ENCODE measurements at regions not wholly inside any gene's neighbourhood (a gene's known extent, or its start where the extent isn't known, plus 50 kb on each side); places are given as distances from the start of the nearest gene placed in this dataset.

DNA sequence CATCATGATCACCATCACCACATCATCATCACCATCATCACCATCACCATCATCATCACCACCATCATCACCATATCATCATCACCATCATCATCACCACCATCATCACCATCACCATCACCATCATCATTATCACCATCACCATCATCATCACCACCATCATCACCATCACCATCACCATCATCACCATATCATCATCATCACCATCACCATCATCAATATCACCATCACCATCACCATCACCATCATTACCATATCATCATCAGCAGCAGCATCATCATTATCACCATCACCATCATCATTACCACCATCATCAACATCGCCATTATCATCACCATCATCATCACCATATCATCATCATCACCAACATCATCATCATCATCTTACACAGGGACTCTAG is 351.1 kb downstream of the MIAT start:
- DNase-seq (ENCODE audit: low read depth) = no peak

DNA sequence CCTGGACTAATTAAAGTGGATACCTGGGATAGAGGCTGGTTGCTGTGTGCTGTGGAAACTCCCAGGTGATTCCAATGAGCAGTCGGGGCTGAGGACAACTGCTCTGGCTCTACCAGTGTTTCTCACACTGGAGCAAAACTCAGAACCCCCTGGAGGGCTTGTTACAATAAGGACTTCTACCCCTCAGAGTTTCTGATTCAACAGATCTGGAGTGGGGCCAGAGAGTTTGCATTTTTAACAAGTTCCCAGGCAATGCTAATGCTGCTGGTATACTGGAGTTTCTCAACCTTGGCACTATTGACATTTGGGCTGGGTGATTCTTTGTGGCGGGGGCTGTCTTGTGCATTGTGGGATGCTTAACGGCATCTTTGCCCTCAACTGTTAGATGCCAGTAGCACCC is 353.7 kb downstream of the MIAT start:
- no peak for DNase-seq (ENCODE audit: low read depth)

DNA sequence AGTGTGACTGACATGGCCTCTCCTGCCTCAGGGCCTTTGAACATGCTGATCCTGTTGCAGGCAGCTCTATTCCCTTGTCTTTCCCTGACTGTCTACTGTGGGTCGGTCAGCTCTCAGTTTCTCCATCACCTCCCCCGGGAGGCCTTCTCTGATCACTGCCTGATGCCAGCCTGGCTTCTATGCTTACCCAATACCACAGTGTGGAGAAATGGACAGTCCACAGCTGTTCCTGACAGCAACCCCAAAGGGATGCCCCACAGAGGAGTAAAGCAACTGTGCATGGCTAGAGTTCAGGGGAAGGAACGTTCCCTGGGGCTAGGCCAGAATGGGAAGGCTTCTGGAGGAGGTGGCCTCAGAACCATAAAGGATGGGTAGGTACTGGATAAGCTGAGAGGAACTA is 354.3 kb downstream of the MIAT start:
- no peak for DNase-seq (ENCODE audit: low read depth)

DNA sequence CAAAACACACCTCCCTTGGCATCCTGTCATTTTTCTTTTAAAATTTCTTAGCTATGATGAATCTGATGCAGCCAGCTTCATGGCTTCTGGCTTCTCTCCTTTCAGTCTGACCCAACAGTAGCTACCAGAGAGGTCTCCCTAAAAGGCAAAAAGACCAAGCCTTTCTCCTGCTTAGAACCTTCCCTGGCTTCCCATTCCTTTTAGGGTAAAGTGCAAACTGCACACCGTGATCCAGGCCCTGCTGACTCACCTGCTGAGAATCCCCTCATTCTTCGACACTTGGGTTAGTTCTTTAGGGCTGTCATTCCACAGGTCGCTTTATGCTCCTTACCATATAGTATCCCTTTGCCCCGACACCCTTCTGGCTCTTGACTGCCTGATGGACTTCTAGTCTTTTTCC is 362.4 kb downstream of the MIAT start:
- DNase-seq (ENCODE audit: low read depth) = no peak

DNA sequence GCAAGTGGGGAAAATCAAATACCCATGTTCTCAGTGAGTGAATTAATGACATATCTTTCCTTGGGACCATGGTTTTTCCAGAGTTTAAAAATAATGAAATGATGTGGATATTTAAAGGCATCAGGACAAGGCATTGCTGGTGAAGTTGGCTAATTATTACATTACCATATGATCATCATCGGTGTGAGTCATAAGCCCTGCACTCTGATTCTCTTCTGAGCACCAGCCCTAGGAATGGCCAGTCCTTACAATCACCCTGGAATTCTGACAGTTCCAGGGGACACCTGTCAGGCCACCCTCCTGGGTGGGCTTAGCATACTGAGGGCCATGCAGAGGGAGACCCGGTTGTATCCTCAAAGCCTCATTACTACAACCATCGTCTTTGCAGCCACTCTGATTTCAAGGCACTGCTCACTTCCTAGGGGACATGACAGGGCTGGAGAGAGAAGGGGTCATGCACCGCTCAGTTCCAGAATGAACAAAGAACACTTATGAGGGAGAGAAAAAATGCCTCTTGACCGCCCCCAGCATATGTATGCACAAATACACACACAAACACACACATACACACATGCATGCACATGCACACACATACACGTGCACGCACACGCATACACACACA is 365.0 kb downstream of the MIAT start:
- no peak for DNase-seq (ENCODE audit: low read depth)

DNA sequence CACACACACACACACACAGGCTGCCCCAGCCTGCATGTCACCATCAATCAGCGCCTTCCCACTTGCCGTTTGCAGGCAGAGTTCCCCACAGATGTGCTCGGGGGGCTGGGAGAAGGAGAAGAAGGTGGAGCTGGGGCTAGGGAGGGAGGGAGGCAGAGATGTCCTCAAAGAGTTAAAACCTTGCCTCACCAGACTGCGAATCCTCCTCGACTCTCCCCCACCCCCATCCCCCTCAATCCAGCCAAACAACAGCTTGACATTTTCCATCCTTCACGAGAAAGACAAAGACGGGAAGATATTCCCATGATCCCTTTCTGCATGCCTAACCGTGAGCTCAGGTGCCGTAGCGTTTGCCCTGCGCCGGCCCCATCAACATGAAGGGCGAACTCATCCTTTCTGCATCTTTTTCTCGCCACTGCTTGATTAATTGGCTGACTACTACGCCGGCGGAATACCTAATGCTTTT is 365.5 kb downstream of the MIAT start:
- no peak for DNase-seq (ENCODE audit: low read depth)

DNA sequence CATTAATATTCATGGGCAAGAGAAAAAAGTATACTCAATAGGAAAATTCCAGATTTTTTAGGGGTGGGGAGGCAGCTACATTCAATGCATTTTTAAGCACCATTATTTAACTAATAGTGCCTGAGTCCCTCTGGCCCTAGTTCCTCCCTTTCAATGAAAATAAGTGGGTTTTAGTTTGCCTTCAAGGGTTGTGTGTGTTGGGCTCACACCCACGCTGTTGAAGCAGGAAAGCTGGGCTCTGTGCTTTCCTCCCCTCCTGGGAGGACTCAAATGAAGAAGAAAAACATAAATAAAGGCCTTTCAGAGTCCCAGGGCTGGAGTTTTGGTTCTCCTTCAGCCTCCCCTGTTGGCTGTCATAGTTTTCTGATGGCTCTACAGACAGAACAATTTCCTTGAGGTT is 366.2 kb downstream of the MIAT start:
- no peak for DNase-seq (ENCODE audit: low read depth)

DNA sequence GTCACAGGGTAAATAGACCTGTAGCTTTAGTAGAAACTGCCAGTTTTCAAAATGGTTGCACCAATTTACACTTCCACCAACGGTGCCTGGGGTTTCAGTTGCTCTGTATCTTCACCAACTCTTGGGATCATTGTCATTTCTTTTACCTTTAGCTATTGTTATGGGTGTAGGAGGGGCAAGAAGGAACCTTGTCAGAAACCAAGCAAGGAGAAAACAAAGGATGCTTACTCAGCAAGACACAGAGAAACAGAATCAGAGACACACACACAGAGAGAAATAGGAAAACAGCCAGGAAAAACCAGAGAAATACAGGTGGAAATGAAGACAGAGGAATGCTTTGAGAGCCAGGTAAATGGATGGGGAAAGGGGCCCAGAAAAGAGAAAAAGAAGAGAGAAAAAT is 367.6 kb downstream of the MIAT start:
- DNase-seq (ENCODE audit: low read depth) = no peak

DNA sequence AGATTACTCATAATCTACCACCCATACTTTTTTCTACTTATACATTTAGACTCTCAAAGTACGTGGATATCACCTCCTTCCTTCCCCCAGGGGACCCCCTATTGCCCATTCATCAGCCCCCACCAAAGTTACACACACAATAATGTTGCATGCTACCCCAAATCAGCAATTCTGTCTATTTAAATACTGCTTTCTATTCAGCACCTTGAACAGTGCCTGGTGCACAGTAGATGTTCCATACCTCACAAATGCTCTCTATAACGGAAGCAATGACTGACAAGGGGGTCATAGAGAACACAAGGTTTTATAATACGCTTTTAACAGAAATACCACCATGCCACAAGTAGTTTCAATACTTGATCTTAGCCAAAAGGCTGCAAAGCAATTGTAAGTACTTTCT is 370.7 kb downstream of the MIAT start:
- no peak for DNase-seq (ENCODE audit: low read depth)

DNA sequence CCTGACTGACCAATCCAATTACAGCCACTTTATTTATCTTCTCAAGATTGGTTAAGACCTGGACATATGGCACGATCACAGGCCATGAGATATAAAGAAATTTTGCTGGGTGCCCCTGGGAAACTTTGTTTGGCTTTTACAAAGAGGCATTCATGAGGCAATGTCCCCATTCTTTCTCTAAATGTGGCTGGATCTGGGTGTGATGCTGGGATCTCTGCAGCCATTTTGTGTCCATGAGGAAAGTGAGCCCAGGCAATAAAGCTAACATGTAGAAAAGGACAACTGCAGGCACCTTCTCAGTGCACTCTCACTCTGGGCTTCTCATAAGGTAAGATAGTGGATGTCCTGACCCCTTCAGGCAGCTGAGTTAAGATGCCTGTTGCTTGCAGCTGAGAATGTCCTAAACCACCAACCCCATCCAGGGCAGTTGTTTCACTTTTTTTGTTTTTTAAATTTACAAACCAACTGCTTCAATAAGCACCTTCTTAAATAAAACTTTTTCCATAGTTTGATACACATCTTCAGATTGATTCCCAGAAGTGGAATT is 372.3 kb downstream of the MIAT start:
- DNase-seq (ENCODE audit: low read depth) = no peak

DNA sequence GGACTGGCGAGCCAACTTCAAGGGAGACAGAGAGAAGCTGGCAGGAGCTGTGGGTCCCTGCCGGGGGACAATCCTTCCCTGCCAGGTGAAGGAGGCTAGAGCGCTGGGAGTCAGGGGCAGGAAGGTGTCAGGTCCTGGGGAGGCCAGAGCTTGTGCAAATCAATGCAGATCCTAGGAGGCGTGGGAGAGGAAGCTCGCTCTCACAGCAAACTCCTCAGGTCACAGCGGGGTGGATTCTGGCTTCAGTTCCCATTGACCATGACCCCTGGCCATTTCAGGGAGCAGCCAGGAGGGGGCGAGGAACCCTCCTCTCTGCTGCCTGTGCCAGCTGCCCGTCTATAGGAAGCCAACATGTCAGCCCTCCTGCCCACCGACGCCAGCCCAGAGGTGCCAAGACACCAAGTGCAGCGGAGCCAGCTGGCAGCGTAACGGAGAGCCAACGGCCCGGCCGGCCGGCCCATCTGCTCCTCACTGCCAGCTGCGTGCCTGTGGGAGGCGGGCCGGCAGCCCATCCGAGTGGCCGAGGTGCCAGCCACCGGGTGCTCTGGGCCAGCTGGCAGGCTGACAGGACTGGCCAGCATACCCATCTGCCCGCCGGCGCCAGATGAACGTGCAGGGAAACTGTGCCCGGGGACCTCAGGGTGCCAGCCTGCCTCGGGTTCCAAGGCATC is 374.8 kb downstream of the MIAT start:
- DNase-seq (ENCODE audit: low read depth) = no peak

DNA sequence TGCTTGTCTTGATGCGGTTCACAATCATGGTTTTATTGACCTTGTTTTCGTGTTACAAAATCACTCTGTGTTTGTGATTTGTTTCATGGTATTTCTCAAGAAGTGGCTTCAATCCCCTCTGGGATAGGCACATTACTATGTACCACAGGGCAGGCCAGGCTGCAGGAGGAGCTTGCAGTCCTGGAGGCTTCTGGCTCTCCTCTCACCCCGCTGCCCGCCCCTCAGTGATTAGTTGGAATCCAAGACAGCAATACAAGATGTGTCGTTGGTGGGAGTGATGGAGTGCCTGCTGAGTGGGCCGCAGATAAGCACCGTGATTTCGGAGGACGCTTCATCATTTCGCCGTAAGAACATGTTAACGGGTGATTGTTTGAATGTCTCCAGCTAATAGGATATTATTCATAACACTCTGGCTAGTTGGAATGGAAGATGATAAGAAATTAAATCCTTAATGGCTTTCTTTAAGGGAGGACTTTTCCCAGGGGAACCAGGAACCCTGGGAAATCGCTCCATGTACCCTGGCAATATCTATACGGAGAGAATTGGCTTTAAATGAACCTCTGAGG is 384.4 kb downstream of the MIAT start:
- DNase-seq (ENCODE audit: low read depth) = no peak

DNA sequence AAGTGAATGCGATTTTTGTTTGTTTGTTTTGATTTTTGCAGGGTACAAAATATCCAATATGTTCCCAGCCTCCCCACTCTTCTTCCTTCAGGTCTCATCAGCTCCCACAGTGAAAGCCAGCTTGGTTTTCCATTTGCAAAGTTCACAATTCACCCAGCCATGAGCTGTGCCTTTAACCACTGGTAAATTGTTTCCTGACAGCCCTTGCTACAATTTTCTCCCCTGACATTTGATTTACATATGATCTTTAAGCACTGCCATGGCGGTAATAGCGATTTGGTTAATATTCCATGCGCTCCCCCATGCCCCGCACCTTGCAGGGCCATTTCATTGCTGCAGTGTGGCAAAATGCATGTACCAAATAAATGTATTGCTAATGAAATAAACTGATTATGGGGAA is 385.9 kb downstream of the MIAT start:
- no peak for DNase-seq (ENCODE audit: low read depth)

DNA sequence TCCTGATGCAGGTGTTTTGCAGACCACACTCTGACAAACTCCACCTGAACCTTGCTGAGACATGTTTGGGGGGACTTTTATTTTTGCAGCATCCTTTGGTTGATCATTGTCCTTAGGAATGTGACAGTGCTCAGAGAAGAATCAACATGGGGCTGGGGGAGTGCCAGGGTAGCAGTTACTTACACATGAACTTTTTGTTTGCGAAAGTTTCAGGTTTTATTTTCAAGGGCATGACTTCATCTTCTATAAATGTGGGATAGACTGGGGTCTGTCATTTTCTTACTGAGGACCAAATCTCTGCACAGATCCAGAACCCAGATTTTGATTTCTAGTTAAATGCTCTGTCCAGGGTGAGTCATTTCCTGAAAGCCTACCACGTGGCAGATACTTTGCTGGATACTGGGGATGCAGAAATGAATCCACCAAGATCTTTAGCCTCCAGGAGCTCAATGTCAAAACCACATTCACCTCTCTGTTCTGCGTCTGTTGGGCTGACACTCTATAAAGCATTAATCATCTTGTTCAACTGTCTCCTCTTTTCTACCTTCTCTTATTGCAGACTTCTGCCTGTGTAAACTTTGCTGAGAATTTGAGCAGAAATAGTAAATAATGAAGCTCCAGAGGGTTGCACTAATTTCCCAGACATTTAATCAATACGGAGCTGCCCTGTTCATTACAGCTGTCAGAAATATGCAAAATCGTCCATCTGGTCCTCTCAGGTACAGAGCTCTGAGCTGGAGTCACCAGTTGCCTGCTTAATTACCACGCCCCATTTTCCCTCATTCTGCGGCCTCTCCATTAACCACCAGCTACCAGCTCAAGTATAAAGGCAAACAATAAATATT is 387.9 kb downstream of the MIAT start:
- DNase-seq (ENCODE audit: low read depth) = no peak

DNA sequence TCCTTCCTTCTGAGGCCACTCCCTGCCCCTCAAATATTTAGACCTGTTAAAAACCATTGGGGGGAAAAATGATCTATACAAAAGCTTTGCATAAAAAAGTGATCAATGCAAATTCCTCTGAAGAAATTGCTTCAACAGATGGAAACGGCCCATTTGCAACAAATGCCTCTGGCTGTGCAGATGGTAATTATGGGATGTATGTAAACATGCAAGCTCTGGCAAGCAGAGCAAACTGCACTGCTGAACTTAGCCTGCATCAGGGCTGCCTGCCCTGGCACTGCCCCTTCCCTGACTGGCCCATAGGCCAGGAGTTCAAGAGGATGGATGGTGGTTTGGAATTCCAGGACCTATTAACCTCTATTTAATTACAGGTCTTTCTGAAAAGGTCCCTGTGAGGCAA is 388.7 kb downstream of the MIAT start:
- no peak for DNase-seq (ENCODE audit: low read depth)

DNA sequence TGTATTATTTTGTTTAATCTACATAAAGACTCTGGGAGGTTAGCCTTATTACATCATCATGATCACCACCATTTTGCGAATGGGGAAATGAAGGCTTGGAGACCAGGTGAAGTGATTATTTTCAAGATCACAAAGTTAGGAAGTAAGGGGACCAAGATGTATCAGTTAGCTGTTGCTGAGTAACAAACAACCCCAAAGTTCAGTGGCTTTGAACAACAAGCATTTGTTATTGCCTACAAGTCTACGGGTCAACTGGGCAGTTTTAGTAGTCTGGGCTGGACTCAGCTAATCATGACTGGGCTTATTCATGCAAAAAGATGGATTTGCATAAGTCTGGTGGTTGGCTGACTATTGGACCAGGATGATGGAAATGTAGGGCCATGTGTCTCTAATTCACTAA is 389.2 kb downstream of the MIAT start:
- DNase-seq (ENCODE audit: low read depth) = no peak

DNA sequence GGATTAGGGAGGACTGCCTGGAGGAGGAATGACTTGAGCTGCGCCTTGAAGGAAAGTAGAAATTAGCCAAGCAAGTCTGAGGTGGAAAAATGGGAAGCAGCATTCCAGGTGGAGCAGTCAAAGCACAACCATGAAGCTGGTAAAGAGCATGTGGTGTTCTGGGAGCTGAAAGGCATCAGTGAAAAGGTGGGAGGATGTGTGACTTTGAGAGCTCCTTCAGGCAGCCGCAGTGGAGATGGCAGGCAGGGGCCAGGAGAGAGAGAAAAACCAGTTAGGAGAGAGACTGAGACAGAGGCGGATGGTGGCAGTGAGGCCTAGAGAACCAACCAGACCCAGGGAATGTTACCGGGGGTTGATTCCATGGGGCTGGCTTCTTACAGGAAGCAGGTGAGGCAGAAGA is 393.4 kb downstream of the MIAT start:
- no peak for DNase-seq (ENCODE audit: low read depth)

DNA sequence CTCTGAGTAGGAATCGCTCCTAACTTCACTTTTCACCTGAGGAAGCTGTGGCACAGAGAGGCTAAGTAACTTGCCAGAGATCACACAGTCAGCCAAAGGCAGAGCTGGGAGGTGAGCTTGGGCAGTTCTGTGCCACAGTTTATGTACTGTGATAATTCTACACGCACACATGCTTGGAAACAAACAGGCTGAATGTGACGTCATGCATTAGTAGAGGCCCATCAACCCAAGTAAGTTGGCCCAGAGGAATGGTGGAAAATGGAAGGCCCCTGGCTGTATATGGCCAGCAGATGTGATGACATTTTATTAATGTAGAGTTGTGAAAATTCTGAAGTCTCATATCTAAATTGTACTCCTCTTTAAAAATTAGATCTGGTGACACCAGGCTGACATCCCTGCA is 394.0 kb downstream of the MIAT start:
- DNase-seq (ENCODE audit: low read depth) = no peak

DNA sequence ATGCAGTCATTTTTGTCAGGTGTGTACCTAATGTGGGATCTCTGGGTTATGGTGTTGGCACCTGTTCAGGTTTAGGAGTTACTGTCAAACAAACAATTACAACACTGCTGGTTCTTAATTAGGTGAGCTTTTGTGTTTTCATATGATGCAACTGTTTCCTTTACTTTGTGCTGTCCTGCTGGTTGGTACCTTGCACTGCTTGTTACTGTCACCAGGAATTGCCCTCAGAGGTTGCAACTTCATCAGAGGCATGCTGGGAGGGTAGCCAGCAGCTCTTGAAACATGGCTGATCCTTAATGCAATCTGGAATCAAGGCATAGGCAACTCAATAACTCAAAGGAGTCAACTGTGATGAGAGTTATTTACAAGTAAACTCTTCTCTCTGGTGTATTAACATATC is 400.3 kb downstream of the MIAT start:
- no peak for DNase-seq (ENCODE audit: low read depth)

DNA sequence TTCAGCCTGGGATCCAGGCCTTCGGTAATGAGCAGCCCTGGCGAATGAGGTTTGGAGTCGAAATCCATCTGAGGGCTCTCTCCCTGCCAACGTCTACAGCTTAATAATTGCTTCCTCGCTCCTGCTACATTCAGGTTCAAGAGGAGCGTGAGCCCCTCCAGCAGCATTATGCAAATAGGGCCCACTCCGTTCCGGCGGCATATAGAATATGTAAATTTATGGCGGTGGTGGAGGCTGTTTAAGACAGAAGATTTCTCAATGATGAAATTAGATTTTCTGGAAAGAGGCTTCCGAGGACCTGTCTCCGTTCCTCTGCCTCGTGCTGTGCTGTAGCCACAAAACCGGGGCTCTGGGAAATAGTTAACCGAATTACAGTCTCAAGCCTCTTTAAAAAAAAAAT is 402.8 kb downstream of the MIAT start:
- DNase-seq (ENCODE audit: low read depth) = no peak

DNA sequence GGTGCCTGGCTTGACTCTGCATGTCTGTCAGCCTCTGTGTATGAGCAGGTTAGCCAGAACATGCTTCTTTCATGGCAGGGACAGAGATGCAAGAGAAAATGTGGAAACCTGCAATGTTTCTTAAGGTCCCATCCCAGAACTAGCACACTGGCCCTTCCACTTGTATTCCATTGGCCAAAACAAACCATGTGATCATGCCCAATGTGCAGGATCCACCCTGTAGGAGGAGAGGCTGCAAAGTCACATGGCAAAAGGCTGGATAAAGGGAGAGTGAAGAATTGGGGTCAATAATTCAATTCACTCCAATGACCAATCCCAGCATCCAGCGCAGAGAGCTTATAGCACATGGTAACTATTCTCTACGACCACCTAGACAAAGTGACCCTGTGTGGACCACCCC is 405.5 kb downstream of the MIAT start:
- no peak for DNase-seq (ENCODE audit: low read depth)

DNA sequence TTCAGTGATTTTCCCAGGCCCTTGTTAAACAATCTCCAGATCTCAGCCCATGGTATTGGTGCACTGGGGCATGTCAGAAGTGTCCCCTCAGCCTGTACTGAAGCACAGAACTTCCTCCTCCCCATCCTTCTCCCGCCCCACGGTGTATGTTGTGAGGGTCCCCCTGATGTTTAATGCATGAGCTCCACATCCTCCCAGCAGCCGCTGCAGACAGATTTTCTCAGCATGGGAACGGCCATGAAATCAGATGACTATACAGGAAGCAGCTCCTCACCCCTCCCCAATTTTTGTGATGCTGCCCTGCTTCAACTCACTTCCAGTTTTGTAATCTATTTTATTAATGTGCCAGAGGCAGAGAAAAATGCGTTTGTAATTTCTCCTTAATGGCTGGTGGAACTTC is 406.0 kb downstream of the MIAT start:
- no peak for DNase-seq (ENCODE audit: low read depth)

DNA sequence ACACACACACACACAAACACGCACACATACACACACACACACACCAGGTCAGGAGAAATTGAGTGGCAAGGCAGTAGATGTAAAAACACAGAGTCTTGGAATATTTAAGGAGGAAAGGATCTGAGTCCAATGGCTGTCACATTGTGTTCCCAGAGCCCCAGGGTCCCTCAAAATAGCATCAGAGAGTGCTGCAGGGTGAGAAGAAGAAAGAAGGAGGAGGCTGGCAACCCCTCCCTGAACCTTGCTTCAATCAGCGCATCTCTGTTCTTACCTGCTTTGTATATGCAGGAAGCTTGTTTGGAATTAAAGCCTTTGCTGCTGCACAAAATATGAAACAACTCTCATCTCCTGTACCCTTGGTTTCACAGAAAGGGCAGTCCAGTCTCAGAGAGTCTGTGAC is 406.5 kb downstream of the MIAT start:
- no peak for DNase-seq (ENCODE audit: low read depth)

All from activated T-cell treated with anti-CD3 and anti-CD28 coated beads for 24 hours (primary cell).